ENCODE measurements at regions not wholly inside any gene's neighbourhood (a gene's known extent, or its start where the extent isn't known, plus 50 kb on each side); places are given as distances from the start of the nearest gene placed in this dataset.

DNA sequence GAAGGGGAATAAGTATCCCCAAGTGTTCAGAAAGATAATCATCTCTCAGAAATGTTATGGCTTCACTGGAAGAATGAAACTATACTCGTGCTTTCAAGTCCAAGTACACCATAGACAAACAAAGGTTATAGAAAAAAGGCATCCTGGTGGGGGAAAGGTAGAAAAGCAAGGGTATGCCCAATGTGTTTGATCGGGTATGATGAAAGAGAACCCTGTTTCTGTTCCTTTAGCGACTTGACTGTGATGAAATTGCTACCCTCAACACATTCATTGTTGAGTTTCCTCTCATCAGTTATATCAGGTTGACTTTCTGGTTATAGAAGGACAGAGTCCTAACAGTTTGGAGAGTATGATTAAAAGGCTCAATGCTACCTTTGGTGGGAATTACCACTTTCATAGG is 464.3 kb downstream of the GRXCR1 start:
- TF ChIP-seq, protein P1, sequence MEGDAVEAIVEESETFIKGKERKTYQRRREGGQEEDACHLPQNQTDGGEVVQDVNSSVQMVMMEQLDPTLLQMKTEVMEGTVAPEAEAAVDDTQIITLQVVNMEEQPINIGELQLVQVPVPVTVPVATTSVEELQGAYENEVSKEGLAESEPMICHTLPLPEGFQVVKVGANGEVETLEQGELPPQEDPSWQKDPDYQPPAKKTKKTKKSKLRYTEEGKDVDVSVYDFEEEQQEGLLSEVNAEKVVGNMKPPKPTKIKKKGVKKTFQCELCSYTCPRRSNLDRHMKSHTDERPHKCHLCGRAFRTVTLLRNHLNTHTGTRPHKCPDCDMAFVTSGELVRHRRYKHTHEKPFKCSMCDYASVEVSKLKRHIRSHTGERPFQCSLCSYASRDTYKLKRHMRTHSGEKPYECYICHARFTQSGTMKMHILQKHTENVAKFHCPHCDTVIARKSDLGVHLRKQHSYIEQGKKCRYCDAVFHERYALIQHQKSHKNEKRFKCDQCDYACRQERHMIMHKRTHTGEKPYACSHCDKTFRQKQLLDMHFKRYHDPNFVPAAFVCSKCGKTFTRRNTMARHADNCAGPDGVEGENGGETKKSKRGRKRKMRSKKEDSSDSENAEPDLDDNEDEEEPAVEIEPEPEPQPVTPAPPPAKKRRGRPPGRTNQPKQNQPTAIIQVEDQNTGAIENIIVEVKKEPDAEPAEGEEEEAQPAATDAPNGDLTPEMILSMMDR (IDR thresholded peaks at IDR 0.05; ENCODE audit: control extremely low read depth, extremely low read depth), result no peak
- Histone ChIP-seq H3K9me3 (ENCODE audit: control insufficient read depth in 4 of 4, insufficient read depth in 3 of 4, low read length in 3 of 4) (no peaks in the 10 kb centered on the region), H3K27ac (ENCODE audit: low read depth in 1 of 2, low read length in 1 of 2) (no peak overlapping the region), H3K36me3 (ENCODE audit: control insufficient read depth in 4 of 4, insufficient read depth in 4 of 4, low read length in 4 of 4) (no peaks in the 10 kb centered on the region), H3K27me3 (ENCODE audit: control insufficient read depth in 3 of 3, insufficient read depth in 3 of 3, low read length in 2 of 3) (no peaks in the 10 kb centered on the region), H3K4me1 (ENCODE audit: control insufficient read depth in 5 of 5, insufficient read depth in 5 of 5, low read length in 5 of 5) (no peaks in the 10 kb centered on the region), H3K4me3 (no peak overlapping the region), H3K9ac (ENCODE audit: insufficient read depth in 1 of 2, low read length in 2 of 2) (no peak overlapping the region)
- WGBS, 2 donors, result 78 to 79% methylated on average over 3 of the region's 3 CpGs
- DNase-seq (no peak), ATAC-seq (ENCODE audit: insufficient read depth, low FRiP score) (no peak)

DNA sequence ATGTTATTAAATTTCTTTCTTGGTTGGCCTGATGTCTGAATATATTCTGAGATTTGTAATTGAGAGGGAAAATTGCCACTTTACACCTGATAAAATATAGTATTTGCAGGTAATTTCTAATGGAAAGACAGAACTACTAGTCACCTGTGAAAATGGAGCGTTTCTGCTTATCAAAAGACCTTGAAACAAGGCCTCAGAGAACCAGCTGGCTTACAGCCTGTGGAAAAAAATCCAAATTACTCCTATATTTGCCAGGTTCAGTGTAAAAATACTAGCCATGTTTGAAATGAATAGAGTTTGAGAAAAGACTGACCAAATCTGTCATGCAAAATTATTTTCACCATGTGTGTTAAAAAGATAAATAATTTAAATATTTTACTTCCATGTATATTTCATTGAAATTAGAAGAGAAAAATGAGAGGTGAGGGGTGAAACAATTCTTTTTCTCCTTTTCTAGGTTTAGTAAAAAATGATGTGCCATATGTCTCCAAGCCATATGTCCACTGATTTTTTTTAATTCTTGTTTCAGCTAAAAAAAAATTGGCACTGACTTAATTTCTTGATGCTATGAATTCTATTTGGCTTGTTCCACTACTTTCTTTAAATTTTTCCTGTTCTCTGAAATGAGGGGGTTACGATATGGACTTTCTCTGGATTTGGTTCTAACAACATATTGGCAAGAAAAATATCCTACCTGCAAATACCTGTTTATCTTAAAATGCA is 464.9 kb downstream of the GRXCR1 start:
- no peak overlapping the region for H3K27ac ChIP-seq (ENCODE audit: low read depth in 1 of 2, low read length in 1 of 2)
- H3K27me3 ChIP-seq (ENCODE audit: control insufficient read depth in 3 of 3, insufficient read depth in 3 of 3, low read length in 2 of 3), result no peaks in the 10 kb centered on the region
- TF ChIP-seq, protein P1 (IDR thresholded peaks at IDR 0.05; ENCODE audit: control extremely low read depth, extremely low read depth), result no peak
- 86 to 88% methylated on average over 2 of the region's 2 CpGs for whole genome bisulfite sequencing, 2 donors
- H3K36me3 ChIP-seq (ENCODE audit: control insufficient read depth in 4 of 4, insufficient read depth in 4 of 4, low read length in 4 of 4), result no peaks in the 10 kb centered on the region
- no peak overlapping the region for H3K9ac ChIP-seq (ENCODE audit: insufficient read depth in 1 of 2, low read length in 2 of 2)
- no peaks in the 10 kb centered on the region for H3K4me1 ChIP-seq (ENCODE audit: control insufficient read depth in 5 of 5, insufficient read depth in 5 of 5, low read length in 5 of 5)
- ATAC-seq (ENCODE audit: insufficient read depth, low FRiP score) (no peak), DNase-seq (no peak)
- H3K9me3 ChIP-seq (ENCODE audit: control insufficient read depth in 4 of 4, insufficient read depth in 3 of 4, low read length in 3 of 4), result no peaks in the 10 kb centered on the region
- no peak overlapping the region for H3K4me3 ChIP-seq

- H3K9me3 ChIP-seq (ENCODE audit: control insufficient read depth in 4 of 4, insufficient read depth in 3 of 4, low read length in 3 of 4), result no peaks in the 10 kb centered on the region
- no peaks in the 10 kb centered on the region for H3K36me3 ChIP-seq (ENCODE audit: control insufficient read depth in 4 of 4, insufficient read depth in 4 of 4, low read length in 4 of 4)
- H3K9ac ChIP-seq (ENCODE audit: insufficient read depth in 1 of 2, low read length in 2 of 2), result no peak overlapping the region
- 55 to 82% methylated on average over 2 of the region's 2 CpGs for WGBS, 2 donors
- TF ChIP-seq, protein P1 (IDR thresholded peaks at IDR 0.05; ENCODE audit: control extremely low read depth, extremely low read depth), result no peak
- H3K27me3 ChIP-seq (ENCODE audit: control insufficient read depth in 3 of 3, insufficient read depth in 3 of 3, low read length in 2 of 3), result no peaks in the 10 kb centered on the region
- H3K4me3 ChIP-seq, result no peak overlapping the region
- no peaks in the 10 kb centered on the region for H3K4me1 ChIP-seq (ENCODE audit: control insufficient read depth in 5 of 5, insufficient read depth in 5 of 5, low read length in 5 of 5)
- H3K27ac ChIP-seq (ENCODE audit: low read depth in 1 of 2, low read length in 1 of 2), result no peak overlapping the region
- no peak for DNase-seq
- no peak for ATAC-seq (ENCODE audit: insufficient read depth, low FRiP score)
Measured at GRCh38 chr4:43360296-43360695, 467.8 kb downstream of the GRXCR1 start.

Measured in lung (tissue), 11 donors.